SK-N-SH treated with all-trans-retinoic acid at 6 μM for 48 hours (cell line): ENCODE measurements at regions not wholly inside any gene's neighbourhood (a gene's known extent, or its start where the extent isn't known, plus 50 kb on each side); places are given as distances from the start of the nearest gene placed in this dataset.

Source experiments
- ARNTL ChIP-seq: fragments of 450-650 bp; formaldehyde crosslinking; IDR thresholded peaks from 2 replicates; pipeline ENCODE4 v1.5.0; 2020; ENCODE audit warnings: low read depth, mild to moderate bottlenecking, moderate library complexity, borderline replicate concordance
- OSR1 ChIP-seq: fragments of 250-450 bp; sonication (Bioruptor Pico); IDR thresholded peaks from 2 replicates; pipeline ENCODE4 v1.8.0; 2022; ENCODE audit warnings: moderate library complexity, mild to moderate bottlenecking, inconsistent platforms
- PPARA ChIP-seq: fragments of 250-450 bp; sonication (Bioruptor Pico); IDR thresholded peaks from 2 replicates; pipeline ENCODE4 v1.5.0; 2020; ENCODE audit warnings: mild to moderate bottlenecking, borderline replicate concordance
- RARB ChIP-seq: fragments of 250-450 bp; sonication (Bioruptor Pico); IDR thresholded peaks from 2 replicates; pipeline ENCODE4 v1.8.0; 2021; ENCODE audit warnings: mild to moderate bottlenecking, moderate library complexity
- SNAI2 ChIP-seq: fragments of 250-450 bp; sonication (Bioruptor Pico); IDR thresholded peaks from 2 replicates; pipeline ENCODE4 v1.5.0; 2020; ENCODE audit warnings: mild to moderate bottlenecking, moderate library complexity
- TCF4 ChIP-seq: fragments of 250-450 bp; sonication (Bioruptor Pico); IDR thresholded peaks from 2 replicates; pipeline ENCODE4 v1.8.0; 2021; ENCODE audit warnings: mild to moderate bottlenecking, moderate library complexity, borderline replicate concordance
- ZFP3 ChIP-seq: fragments of 250-450 bp; sonication (Bioruptor Pico); IDR thresholded peaks from 2 replicates; pipeline ENCODE4 v1.5.0; 2020; ENCODE audit warnings: mild to moderate bottlenecking, moderate library complexity
- ZNF565 ChIP-seq: fragments of 450-650 bp; formaldehyde crosslinking; conservative IDR thresholded peaks from 2 replicates; pipeline ENCODE4 v1.5.0; 2020; ENCODE audit warnings: low read depth, mild to moderate bottlenecking, moderate library complexity
- ZNF70 ChIP-seq: fragments of 450-650 bp; formaldehyde crosslinking; IDR thresholded peaks from 2 replicates; pipeline ENCODE4 v1.5.0; 2020; ENCODE audit warnings: mild to moderate bottlenecking, moderate library complexity
- ZNF8 ChIP-seq: fragments of 450-650 bp; formaldehyde crosslinking; IDR thresholded peaks from 2 replicates; pipeline ENCODE4 v1.5.0; 2020; ENCODE audit warnings: mild to moderate bottlenecking, moderate library complexity
- TF ChIP-seq, protein P1 (sequence below): fragments of 250-450 bp; sonication (Bioruptor Pico); IDR thresholded peaks from 2 replicates; pipeline ENCODE4 v1.5.0; 2020; ENCODE audit warnings: mild to moderate bottlenecking, moderate library complexity
- TF ChIP-seq, protein P2 (sequence below): fragments of 250-450 bp; sonication (Bioruptor Pico); IDR thresholded peaks from 2 replicates; pipeline ENCODE4 v1.8.0; 2020; ENCODE audit warnings: mild to moderate bottlenecking, moderate library complexity, borderline replicate concordance
- TF ChIP-seq, protein P3 (sequence below): fragments of 250-450 bp; sonication (Bioruptor Pico); IDR thresholded peaks from 2 replicates; pipeline ENCODE4 v1.5.1; 2020; ENCODE audit warnings: low read depth, mild to moderate bottlenecking, moderate library complexity
- TF ChIP-seq, protein P4 (sequence below): fragments of 250-450 bp; sonication (Bioruptor Pico); IDR thresholded peaks from 2 replicates; pipeline ENCODE4 v1.8.0; 2021; ENCODE audit warnings: low read depth, mild to moderate bottlenecking, moderate library complexity, borderline replicate concordance

- TF ChIP-seq RARB (no peak), ARNTL (no peak), OSR1 (CRISPR knock-in tag) (no peak), ZNF8 (CRISPR knock-in tag) (no peak), ZFP3 (CRISPR knock-in tag) (no peak), ZNF565 (no peak), TCF4 (CRISPR knock-in tag) (no peak), ZNF70 (no peak), PPARA (no peak), SNAI2 (no peak)
- TF ChIP-seq, protein P1, sequence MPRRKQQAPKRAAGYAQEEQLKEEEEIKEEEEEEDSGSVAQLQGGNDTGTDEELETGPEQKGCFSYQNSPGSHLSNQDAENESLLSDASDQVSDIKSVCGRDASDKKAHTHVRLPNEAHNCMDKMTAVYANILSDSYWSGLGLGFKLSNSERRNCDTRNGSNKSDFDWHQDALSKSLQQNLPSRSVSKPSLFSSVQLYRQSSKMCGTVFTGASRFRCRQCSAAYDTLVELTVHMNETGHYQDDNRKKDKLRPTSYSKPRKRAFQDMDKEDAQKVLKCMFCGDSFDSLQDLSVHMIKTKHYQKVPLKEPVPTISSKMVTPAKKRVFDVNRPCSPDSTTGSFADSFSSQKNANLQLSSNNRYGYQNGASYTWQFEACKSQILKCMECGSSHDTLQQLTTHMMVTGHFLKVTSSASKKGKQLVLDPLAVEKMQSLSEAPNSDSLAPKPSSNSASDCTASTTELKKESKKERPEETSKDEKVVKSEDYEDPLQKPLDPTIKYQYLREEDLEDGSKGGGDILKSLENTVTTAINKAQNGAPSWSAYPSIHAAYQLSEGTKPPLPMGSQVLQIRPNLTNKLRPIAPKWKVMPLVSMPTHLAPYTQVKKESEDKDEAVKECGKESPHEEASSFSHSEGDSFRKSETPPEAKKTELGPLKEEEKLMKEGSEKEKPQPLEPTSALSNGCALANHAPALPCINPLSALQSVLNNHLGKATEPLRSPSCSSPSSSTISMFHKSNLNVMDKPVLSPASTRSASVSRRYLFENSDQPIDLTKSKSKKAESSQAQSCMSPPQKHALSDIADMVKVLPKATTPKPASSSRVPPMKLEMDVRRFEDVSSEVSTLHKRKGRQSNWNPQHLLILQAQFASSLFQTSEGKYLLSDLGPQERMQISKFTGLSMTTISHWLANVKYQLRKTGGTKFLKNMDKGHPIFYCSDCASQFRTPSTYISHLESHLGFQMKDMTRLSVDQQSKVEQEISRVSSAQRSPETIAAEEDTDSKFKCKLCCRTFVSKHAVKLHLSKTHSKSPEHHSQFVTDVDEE = no peak
- TF ChIP-seq, protein P2, sequence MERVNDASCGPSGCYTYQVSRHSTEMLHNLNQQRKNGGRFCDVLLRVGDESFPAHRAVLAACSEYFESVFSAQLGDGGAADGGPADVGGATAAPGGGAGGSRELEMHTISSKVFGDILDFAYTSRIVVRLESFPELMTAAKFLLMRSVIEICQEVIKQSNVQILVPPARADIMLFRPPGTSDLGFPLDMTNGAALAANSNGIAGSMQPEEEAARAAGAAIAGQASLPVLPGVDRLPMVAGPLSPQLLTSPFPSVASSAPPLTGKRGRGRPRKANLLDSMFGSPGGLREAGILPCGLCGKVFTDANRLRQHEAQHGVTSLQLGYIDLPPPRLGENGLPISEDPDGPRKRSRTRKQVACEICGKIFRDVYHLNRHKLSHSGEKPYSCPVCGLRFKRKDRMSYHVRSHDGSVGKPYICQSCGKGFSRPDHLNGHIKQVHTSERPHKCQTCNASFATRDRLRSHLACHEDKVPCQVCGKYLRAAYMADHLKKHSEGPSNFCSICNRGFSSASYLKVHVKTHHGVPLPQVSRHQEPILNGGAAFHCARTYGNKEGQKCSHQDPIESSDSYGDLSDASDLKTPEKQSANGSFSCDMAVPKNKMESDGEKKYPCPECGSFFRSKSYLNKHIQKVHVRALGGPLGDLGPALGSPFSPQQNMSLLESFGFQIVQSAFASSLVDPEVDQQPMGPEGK (CRISPR knock-in tag) = no peak
- TF ChIP-seq, protein P3, sequence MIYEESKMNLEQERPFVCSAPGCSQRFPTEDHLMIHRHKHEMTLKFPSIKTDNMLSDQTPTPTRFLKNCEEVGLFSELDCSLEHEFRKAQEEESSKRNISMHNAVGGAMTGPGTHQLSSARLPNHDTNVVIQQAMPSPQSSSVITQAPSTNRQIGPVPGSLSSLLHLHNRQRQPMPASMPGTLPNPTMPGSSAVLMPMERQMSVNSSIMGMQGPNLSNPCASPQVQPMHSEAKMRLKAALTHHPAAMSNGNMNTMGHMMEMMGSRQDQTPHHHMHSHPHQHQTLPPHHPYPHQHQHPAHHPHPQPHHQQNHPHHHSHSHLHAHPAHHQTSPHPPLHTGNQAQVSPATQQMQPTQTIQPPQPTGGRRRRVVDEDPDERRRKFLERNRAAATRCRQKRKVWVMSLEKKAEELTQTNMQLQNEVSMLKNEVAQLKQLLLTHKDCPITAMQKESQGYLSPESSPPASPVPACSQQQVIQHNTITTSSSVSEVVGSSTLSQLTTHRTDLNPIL (CRISPR knock-in tag) = no peak
- TF ChIP-seq, protein P4, sequence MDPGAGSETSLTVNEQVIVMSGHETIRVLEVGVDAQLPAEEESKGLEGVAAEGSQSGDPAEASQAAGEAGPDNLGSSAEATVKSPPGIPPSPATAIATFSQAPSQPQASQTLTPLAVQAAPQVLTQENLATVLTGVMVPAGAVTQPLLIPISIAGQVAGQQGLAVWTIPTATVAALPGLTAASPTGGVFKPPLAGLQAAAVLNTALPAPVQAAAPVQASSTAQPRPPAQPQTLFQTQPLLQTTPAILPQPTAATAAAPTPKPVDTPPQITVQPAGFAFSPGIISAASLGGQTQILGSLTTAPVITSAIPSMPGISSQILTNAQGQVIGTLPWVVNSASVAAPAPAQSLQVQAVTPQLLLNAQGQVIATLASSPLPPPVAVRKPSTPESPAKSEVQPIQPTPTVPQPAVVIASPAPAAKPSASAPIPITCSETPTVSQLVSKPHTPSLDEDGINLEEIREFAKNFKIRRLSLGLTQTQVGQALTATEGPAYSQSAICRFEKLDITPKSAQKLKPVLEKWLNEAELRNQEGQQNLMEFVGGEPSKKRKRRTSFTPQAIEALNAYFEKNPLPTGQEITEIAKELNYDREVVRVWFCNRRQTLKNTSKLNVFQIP (CRISPR knock-in tag) = no peak
Measured at GRCh38 chr5:5726401-5726800, 303.9 kb downstream of the ICE1 start.
